ENCODE measurements at regions not wholly inside any gene's neighbourhood (a gene's known extent, or its start where the extent isn't known, plus 50 kb on each side); places are given as distances from the start of the nearest gene placed in this dataset.

GRCh38 chr15:70355275-70355795 lies 257.6 kb upstream of the TLE3 start:
- CTCF ChIA-PET: no interaction called here
- H3K9me3 ChIP-seq (ENCODE audit: control insufficient read depth in 1 of 2, insufficient read depth in 1 of 2, low read depth in 1 of 2, low read length in 2 of 2): no peaks in the 10 kb centered on the region
- BruUV-seq (replicated peaks): no TSS peak
- no peak overlapping the region for H3K9ac ChIP-seq (ENCODE audit: low read length)
- H3K4me2 ChIP-seq (ENCODE audit: low read length): no peak overlapping the region
- DNase-seq (ENCODE audit: low read depth, low spot score) (no peak), ATAC-seq (peak; percentile 84)
- intact Hi-C loops (cut with micrococcal nuclease): no loop called here
- POLR2A ChIA-PET: no interaction called here
- no peaks in the 10 kb centered on the region for H3K9me2 ChIP-seq (ENCODE audit: insufficient read depth)
- no peak for TF ChIP-seq POLR2A (IDR thresholded peaks at IDR 0.05; ENCODE audit: borderline replicate concordance, extremely low read depth, insufficient read depth, insufficient read length)
- no peak for TF ChIP-seq RAD21 (IDR thresholded peaks at IDR 0.05; ENCODE audit: low read depth)
- no peak for TF ChIP-seq CBX3 (IDR thresholded peaks at IDR 0.05; ENCODE audit: low read depth)
- TF ChIP-seq EZH2 (IDR thresholded peaks at IDR 0.05): no peak
- no peak for TF ChIP-seq SRF (IDR thresholded peaks at IDR 0.05; ENCODE audit: low read depth)
- TF ChIP-seq TCF7L2 (IDR thresholded peaks at IDR 0.05; ENCODE audit: borderline replicate concordance, extremely low read depth, insufficient read depth, insufficient read length): no peak
- peak in 2 of 3 experiments; percentile 55 to 58; a peak in 4 of 6 replicates for TF ChIP-seq CTCF (IDR thresholded peaks at IDR 0.05 in 2 of 3, conservative IDR thresholded peaks at IDR 0.05 in 1 of 3; ENCODE audit: borderline replicate concordance in 1 of 3, insufficient read depth in 1 of 3, low read depth in 2 of 3, low read length in 2 of 3)
- no peaks in the 10 kb centered on the region for H3K36me3 ChIP-seq (ENCODE audit: control insufficient read depth in 1 of 2, insufficient read depth in 2 of 2, low read length in 2 of 2)
- no peak overlapping the region for H3K27ac ChIP-seq (ENCODE audit: low read depth, low read length)
- no peak overlapping the region for H3K4me3 ChIP-seq (replicated peaks in 1 of 2; ENCODE audit: low read depth in 1 of 2, low read length in 2 of 2)
- no peaks in the 10 kb centered on the region for H3K79me2 ChIP-seq (ENCODE audit: insufficient read depth, low read length)
- H4K20me1 ChIP-seq (ENCODE audit: insufficient read depth): no peaks in the 10 kb centered on the region
- H2AFZ ChIP-seq (ENCODE audit: low read depth, low read length, poor library complexity, severe bottlenecking): no peak overlapping the region
- no peaks in the 10 kb centered on the region for H3K4me1 ChIP-seq (ENCODE audit: control insufficient read depth in 1 of 2, insufficient read depth in 2 of 2, low read length in 2 of 2)
- H3K27me3 ChIP-seq (ENCODE audit: insufficient read depth, low read length): no peaks in the 10 kb centered on the region; the same call in 1 of the 2 replicates
- RAD21 ChIA-PET (ENCODE audit: low non-redundant PET in 1 of 2, low total read pairs in 2 of 2, uncharacterized antibody in 2 of 2, unreplicated experiment in 2 of 2): no interaction called here

GRCh38 chr15:70354346-70354905 lies 256.7 kb upstream of the TLE3 start:
- Histone ChIP-seq H2AFZ (ENCODE audit: low read depth, low read length, poor library complexity, severe bottlenecking) (no peak overlapping the region), H4K20me1 (ENCODE audit: insufficient read depth) (no peaks in the 10 kb centered on the region), H3K4me1 (ENCODE audit: control insufficient read depth in 1 of 2, insufficient read depth in 2 of 2, low read length in 2 of 2) (no peaks in the 10 kb centered on the region), H3K4me2 (ENCODE audit: low read length) (no peak overlapping the region), H3K36me3 (ENCODE audit: control insufficient read depth in 1 of 2, insufficient read depth in 2 of 2, low read length in 2 of 2) (no peaks in the 10 kb centered on the region), H3K4me3 (replicated peaks in 1 of 2; ENCODE audit: low read depth in 1 of 2, low read length in 2 of 2) (no peak overlapping the region), H3K9me3 (ENCODE audit: control insufficient read depth in 1 of 2, insufficient read depth in 1 of 2, low read depth in 1 of 2, low read length in 2 of 2) (no peaks in the 10 kb centered on the region), H3K27me3 (ENCODE audit: insufficient read depth, low read length) (no peaks in the 10 kb centered on the region; the same call in 1 of the 2 replicates), H3K79me2 (ENCODE audit: insufficient read depth, low read length) (no peaks in the 10 kb centered on the region), H3K9me2 (ENCODE audit: insufficient read depth) (no peaks in the 10 kb centered on the region), H3K27ac (ENCODE audit: low read depth, low read length) (no peak overlapping the region), H3K9ac (ENCODE audit: low read length) (no peak overlapping the region)
- ChIA-PET POLR2A (no interaction called here), CTCF (no interaction called here), RAD21 (ENCODE audit: low non-redundant PET in 1 of 2, low total read pairs in 2 of 2, uncharacterized antibody in 2 of 2, unreplicated experiment in 2 of 2) (no interaction called here)
- no peak for TF ChIP-seq ZBTB33 (IDR thresholded peaks at IDR 0.05; ENCODE audit: extremely low read depth, insufficient replicate concordance, low read length)
- TF ChIP-seq SIN3A (IDR thresholded peaks at IDR 0.05; ENCODE audit: low read depth): no peak
- no peak for TF ChIP-seq SRF (IDR thresholded peaks at IDR 0.05; ENCODE audit: low read depth)
- no peak for ATAC-seq
- intact Hi-C loops (cut with micrococcal nuclease): no loop called here
- DNase-seq (ENCODE audit: low read depth, low spot score): no peak
- no TSS peak for BruUV-seq (replicated peaks)
